Epithelial cell of proximal tubule (primary cell): ENCODE measurements at regions not wholly inside any gene's neighbourhood (a gene's known extent, or its start where the extent isn't known, plus 50 kb on each side); places are given as distances from the start of the nearest gene placed in this dataset.

Experiments
- DNase-seq: peaks from one replicate; pipeline ENCODE4 v3.0.0-alpha.2; 2011; ENCODE audit warnings: low read depth
- H3K4me3 ChIP-seq: 2 replicates; pipeline ENCODE4 v1.5.1; 2011; ENCODE audit warnings: low read depth, mild to moderate bottlenecking, low read length
- CTCF ChIP-seq: conservative IDR thresholded peaks from 2 replicates; pipeline ENCODE4 v1.5.1; 2012; ENCODE audit warnings: low read depth, mild to moderate bottlenecking, low read length

GRCh38 chr3:94210256-94210655, 147.4 kb downstream of the NSUN3 start:
- DNase-seq: no peak
- H3K4me3 ChIP-seq: no peak overlapping the region
- no peak for TF ChIP-seq CTCF

- no peak for TF ChIP-seq CTCF
- no peak for DNase-seq
- no peak overlapping the region for H3K4me3 ChIP-seq
Observed at GRCh38 chr3:94217406-94217805, 154.5 kb downstream of the NSUN3 start.

- no peak for TF ChIP-seq CTCF
- H3K4me3 ChIP-seq: no peak overlapping the region
Observed at GRCh38 chr3:94220426-94220825, 157.6 kb downstream of the NSUN3 start.

GRCh38 chr3:94221829-94222228, 159.0 kb downstream of the NSUN3 start:
- no peak overlapping the region for H3K4me3 ChIP-seq

More at GRCh38 chr3:94220426-94220825, 157.6 kb downstream of the NSUN3 start:
- no peak for DNase-seq

GRCh38 chr3:94225148-94225865, 162.4 kb downstream of the NSUN3 start:
- TF ChIP-seq CTCF: no peak
- no peak overlapping the region for H3K4me3 ChIP-seq
- no peak for DNase-seq

More at GRCh38 chr3:94221829-94222228, 159.0 kb downstream of the NSUN3 start:
- DNase-seq: no peak
- TF ChIP-seq CTCF: no peak

GRCh38 chr3:94226078-94226477, 163.2 kb downstream of the NSUN3 start:
- H3K4me3 ChIP-seq: no peak overlapping the region
- no peak for TF ChIP-seq CTCF
- no peak for DNase-seq

- no peak overlapping the region for H3K4me3 ChIP-seq
- no peak for DNase-seq
- TF ChIP-seq CTCF: no peak
Observed at GRCh38 chr3:94232921-94233320, 170.1 kb downstream of the NSUN3 start.
